Testis (tissue), 2 donors: ENCODE measurements at regions not wholly inside any gene's neighbourhood (a gene's known extent, or its start where the extent isn't known, plus 50 kb on each side); places are given as distances from the start of the nearest gene placed in this dataset.
A peak's percentile ranks its signal among the peaks of the same experiment; 100 is the strongest.

ENCODE experiments used
- DNase-seq: peaks from one replicate; pipeline ENCODE4 v3.0.0-alpha.2; 2019
- H3K27ac ChIP-seq, 2 donors: fragments of 200-600 bp; sonication (generic); one replicate each; pipeline ENCODE4 v1.5.1; 2019
- H3K27me3 ChIP-seq: fragments of 200-600 bp; sonication (generic); one replicate; pipeline ENCODE4 v1.5.1; 2019
- H3K36me3 ChIP-seq: fragments of 200-600 bp; sonication (generic); one replicate; pipeline ENCODE4 v1.5.1; 2017; ENCODE audit warnings: low read depth; ENCODE audit errors: missing control alignments
- H3K4me1 ChIP-seq: fragments of 200-600 bp; sonication (generic); one replicate; pipeline ENCODE4 v1.5.1; 2019
- H3K4me3 ChIP-seq, 2 donors: fragments of 200-600 bp; sonication (generic); one replicate each; pipeline ENCODE4 v1.5.1; 2017 to 2019
- H3K9me3 ChIP-seq: fragments of 200-600 bp; sonication (generic); one replicate; pipeline ENCODE4 v1.5.1; 2017
- CTCF ChIP-seq, 3 experiments: fragments of 450-650 bp in 2 of 3; fragments of 200-600 bp in 1 of 3; sonication (generic) in 1 of 3; IDR thresholded peaks; one replicate each; pipeline ENCODE4 v1.5.1; 2016 to 2019; ENCODE audit warnings: antibody characterized with exemption in 3 of 3, mild to moderate bottlenecking in 2 of 3, moderate library complexity in 1 of 3
- POLR2A ChIP-seq: fragments of 450-650 bp; IDR thresholded peaks from one replicate; pipeline ENCODE4 v1.6.1; 2017; ENCODE audit warnings: antibody characterized with exemption, mild to moderate bottlenecking, moderate library complexity
- WGBS, 2 donors: methylation state at CpG; one replicate each; pipeline ENCODE4 v1.1.5; 2018; 5-methylcytosine and 5-hydroxymethylcytosine counted together
- intact Hi-C: fragments of 100-400 bp; cut with DNase I; formaldehyde crosslinking; loops from one replicate; pipeline ENCODE4 v1.15.1; 2023; ENCODE audit warnings: low total_unique reads

- Histone ChIP-seq H3K27ac (no peak overlapping the region), H3K4me3 (no peak overlapping the region), H3K27me3 (no peaks in the 10 kb centered on the region), H3K36me3 (no peaks in the 10 kb centered on the region), H3K4me1 (no peaks in the 10 kb centered on the region), H3K9me3 (no peaks in the 10 kb centered on the region)
- no peak for DNase-seq
- WGBS, 2 donors, result 68 to 69% methylated on average over 7 of the region's 7 CpGs
- intact Hi-C loops, result no loop called here
- no peak for TF ChIP-seq CTCF (IDR thresholded peaks at IDR 0.05)
- no peak for TF ChIP-seq POLR2A
These were observed 51.5 kb upstream of the MRI1 start for GRCh38 chr19:13712767-13713201.

- Histone ChIP-seq H3K27me3 (no peaks in the 10 kb centered on the region), H3K36me3 (no peaks in the 10 kb centered on the region), H3K9me3 (no peaks in the 10 kb centered on the region), H3K4me1 (no peaks in the 10 kb centered on the region), H3K4me3 (no peak overlapping the region), H3K27ac (no peak overlapping the region)
- intact Hi-C loops, result no loop called here
- peak; percentile 27 for DNase-seq
- WGBS, 2 donors, result 21 to 22% methylated on average over 4 of the region's 4 CpGs
- TF ChIP-seq CTCF (IDR thresholded peaks at IDR 0.05) (no peak), POLR2A (no peak)
These were observed 56.4 kb upstream of the MRI1 start for GRCh38 chr19:13707915-13708314.

GRCh38 chr19:13705928-13706447 lies 58.3 kb upstream of the MRI1 start:
- DNase-seq, result no peak
- intact Hi-C loops, result no loop called here
- no peaks in the 10 kb centered on the region for H3K4me1 ChIP-seq
- TF ChIP-seq POLR2A, result no peak
- TF ChIP-seq CTCF (IDR thresholded peaks at IDR 0.05), result no peak
- H3K36me3 ChIP-seq, result no peaks in the 10 kb centered on the region
- no peak overlapping the region for H3K4me3 ChIP-seq
- WGBS, 2 donors, result 90% methylated on average over 5 of the region's 5 CpGs
- no peaks in the 10 kb centered on the region for H3K27me3 ChIP-seq
- no peaks in the 10 kb centered on the region for H3K9me3 ChIP-seq
- H3K27ac ChIP-seq, result no peak overlapping the region

GRCh38 chr19:13705201-13705600 lies 59.1 kb upstream of the MRI1 start:
- intact Hi-C loops, result no loop called here
- H3K9me3 ChIP-seq, result no peaks in the 10 kb centered on the region
- H3K27ac ChIP-seq, result no peak overlapping the region
- no peak for DNase-seq
- H3K36me3 ChIP-seq, result no peaks in the 10 kb centered on the region
- H3K4me3 ChIP-seq, result no peak overlapping the region
- 87 to 93% methylated on average over 2 of the region's 2 CpGs for whole genome bisulfite sequencing, 2 donors
- H3K27me3 ChIP-seq, result no peaks in the 10 kb centered on the region
- peaks cover 2% of the 10 kb centered on the region for H3K4me1 ChIP-seq
- TF ChIP-seq POLR2A (no peak), CTCF (IDR thresholded peaks at IDR 0.05) (no peak)

GRCh38 chr19:13701624-13702023 lies 62.7 kb upstream of the MRI1 start:
- peaks cover 7% of the 10 kb centered on the region for H3K4me1 ChIP-seq
- no peak overlapping the region for H3K27ac ChIP-seq
- no peaks in the 10 kb centered on the region for H3K9me3 ChIP-seq
- WGBS, 2 donors, result 94 to 95% methylated on average over 2 of the region's 2 CpGs
- H3K4me3 ChIP-seq, result no peak overlapping the region
- no peaks in the 10 kb centered on the region for H3K36me3 ChIP-seq
- H3K27me3 ChIP-seq, result no peaks in the 10 kb centered on the region
- no peak for TF ChIP-seq POLR2A
- TF ChIP-seq CTCF (IDR thresholded peaks at IDR 0.05), result no peak
- no peak for DNase-seq
- intact Hi-C loops, result no loop called here
